ENCODE measurements at regions not wholly inside any gene's neighbourhood (a gene's known extent, or its start where the extent isn't known, plus 50 kb on each side); places are given as distances from the start of the nearest gene placed in this dataset.

DNA sequence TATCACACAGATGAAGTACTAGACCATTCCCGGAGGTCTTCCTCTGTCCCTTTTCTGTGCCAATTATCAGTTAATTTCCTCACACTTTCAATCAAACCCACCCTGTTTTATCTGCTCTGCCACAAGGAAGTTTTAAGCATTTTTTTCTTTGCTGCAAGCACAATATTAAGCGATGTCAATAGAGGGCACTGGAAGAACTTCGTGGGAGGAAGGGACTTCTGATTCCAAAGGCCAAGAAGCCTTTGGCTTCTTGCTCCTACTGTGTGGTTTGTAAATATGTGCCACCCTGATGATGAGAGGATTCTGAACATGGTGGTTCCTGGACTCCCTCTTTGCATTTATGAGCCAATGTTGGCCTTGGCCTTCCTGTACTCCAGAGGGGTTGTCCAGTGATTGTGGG lies 1712.5 kb upstream of the C9orf72 start:
- Histone ChIP-seq H3K4me3 (ENCODE audit: low read length in 3 of 3) (no peak overlapping the region), H3K36me3 (ENCODE audit: control insufficient read depth in 3 of 3, insufficient read depth in 3 of 3, low read length in 3 of 3) (no peaks in the 10 kb centered on the region), H3K9ac (ENCODE audit: low read depth in 1 of 3, low read length in 3 of 3) (no peak overlapping the region), H3K9me3 (ENCODE audit: control insufficient read depth in 3 of 3, low read length in 3 of 3) (no peaks in the 10 kb centered on the region), H3K4me1 (ENCODE audit: control insufficient read depth in 3 of 3, insufficient read depth in 3 of 3, low read length in 3 of 3) (no peaks in the 10 kb centered on the region), H3K27me3 (ENCODE audit: control insufficient read depth in 3 of 3, insufficient read depth in 3 of 3, low read length in 3 of 3) (no peaks in the 10 kb centered on the region), H3K27ac (ENCODE audit: low read depth, low read length) (no peak overlapping the region)

DNA sequence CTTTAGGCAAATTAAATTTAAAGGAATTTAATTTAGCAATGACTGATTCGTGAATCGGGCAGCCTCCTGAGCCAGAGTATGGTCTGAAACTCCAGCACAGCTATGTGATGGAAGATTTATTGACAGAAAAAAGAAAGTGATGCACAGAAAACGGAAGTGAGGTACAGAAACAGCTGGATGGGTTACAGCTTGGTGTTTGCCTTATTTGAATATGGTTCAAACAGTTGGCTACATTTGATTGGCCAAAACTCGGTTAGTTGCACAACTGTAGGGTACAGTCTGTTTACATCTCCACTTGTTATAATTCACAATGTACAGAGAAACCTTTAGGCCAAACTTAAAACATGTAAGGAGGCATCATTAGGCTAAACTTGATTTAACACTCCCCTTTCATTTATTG lies 1716.1 kb upstream of the C9orf72 start:
- Histone ChIP-seq H3K9ac (ENCODE audit: low read depth in 1 of 3, low read length in 3 of 3) (no peak overlapping the region), H3K9me3 (ENCODE audit: control insufficient read depth in 3 of 3, low read length in 3 of 3) (peaks cover 0 to 4% (median 0%) of the 10 kb centered on the region in 3 donors), H3K36me3 (ENCODE audit: control insufficient read depth in 3 of 3, insufficient read depth in 3 of 3, low read length in 3 of 3) (no peaks in the 10 kb centered on the region), H3K27ac (ENCODE audit: low read depth, low read length) (no peak overlapping the region), H3K27me3 (ENCODE audit: control insufficient read depth in 3 of 3, insufficient read depth in 3 of 3, low read length in 3 of 3) (no peaks in the 10 kb centered on the region), H3K4me3 (ENCODE audit: low read length in 3 of 3) (no peak overlapping the region), H3K4me1 (ENCODE audit: control insufficient read depth in 3 of 3, insufficient read depth in 3 of 3, low read length in 3 of 3) (no peaks in the 10 kb centered on the region)

DNA sequence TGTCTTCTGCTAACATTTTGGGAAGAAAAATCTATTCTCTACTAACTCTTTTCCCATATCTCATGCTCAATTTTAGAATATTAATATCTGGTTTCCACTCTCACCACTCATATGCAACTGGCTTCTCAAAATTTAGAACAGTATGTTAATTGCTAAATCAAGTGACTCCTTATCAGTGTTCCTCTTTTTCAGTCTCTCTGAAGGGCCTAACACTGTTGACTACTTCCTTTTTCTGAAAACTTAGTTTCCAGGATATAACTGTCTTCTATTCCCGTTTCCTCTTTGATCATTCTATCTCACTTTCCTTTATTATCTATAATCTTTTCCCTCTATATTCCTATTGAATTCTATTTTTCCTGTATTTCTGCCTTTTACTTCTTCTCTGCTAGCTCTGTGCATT lies 1717.2 kb upstream of the C9orf72 start:
- no peaks in the 10 kb centered on the region for H3K36me3 ChIP-seq (ENCODE audit: control insufficient read depth in 3 of 3, insufficient read depth in 3 of 3, low read length in 3 of 3)
- no peak overlapping the region for H3K9ac ChIP-seq (ENCODE audit: low read depth in 1 of 3, low read length in 3 of 3)
- H3K4me1 ChIP-seq (ENCODE audit: control insufficient read depth in 3 of 3, insufficient read depth in 3 of 3, low read length in 3 of 3) = no peaks in the 10 kb centered on the region
- H3K9me3 ChIP-seq (ENCODE audit: control insufficient read depth in 3 of 3, low read length in 3 of 3) = peaks cover 0 to 4% (median 0%) of the 10 kb centered on the region in 3 donors
- no peaks in the 10 kb centered on the region for H3K27me3 ChIP-seq (ENCODE audit: control insufficient read depth in 3 of 3, insufficient read depth in 3 of 3, low read length in 3 of 3)
- no peak overlapping the region for H3K4me3 ChIP-seq (ENCODE audit: low read length in 3 of 3)
- H3K27ac ChIP-seq (ENCODE audit: low read depth, low read length) = no peak overlapping the region

DNA sequence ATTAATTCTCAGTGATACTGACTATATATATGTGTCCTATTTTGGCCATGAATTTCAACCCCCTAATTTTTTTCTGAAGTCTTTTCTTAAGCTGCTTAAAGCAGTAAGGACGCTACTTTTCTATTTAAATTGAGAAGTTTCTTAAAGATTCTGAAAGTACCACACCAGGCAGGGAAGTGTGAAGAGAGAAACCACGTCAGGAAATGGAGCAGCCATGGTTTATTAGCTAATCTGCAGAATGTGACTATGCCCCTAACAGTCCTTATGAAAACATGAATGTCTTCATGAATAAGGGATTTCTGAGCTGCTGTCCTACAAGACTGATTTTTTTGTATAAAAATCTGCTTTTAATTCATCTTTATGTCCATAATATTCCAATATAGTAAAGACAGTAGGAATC lies 1724.3 kb upstream of the C9orf72 start:
- Histone ChIP-seq H3K27ac (ENCODE audit: low read depth, low read length) (no peak overlapping the region), H3K36me3 (ENCODE audit: control insufficient read depth in 3 of 3, insufficient read depth in 3 of 3, low read length in 3 of 3) (no peaks in the 10 kb centered on the region), H3K9ac (ENCODE audit: low read depth in 1 of 3, low read length in 3 of 3) (no peak overlapping the region), H3K4me3 (ENCODE audit: low read length in 3 of 3) (no peak overlapping the region), H3K9me3 (ENCODE audit: control insufficient read depth in 3 of 3, low read length in 3 of 3) (peaks cover 0 to 3% (median 0%) of the 10 kb centered on the region in 3 donors), H3K27me3 (ENCODE audit: control insufficient read depth in 3 of 3, insufficient read depth in 3 of 3, low read length in 3 of 3) (no peaks in the 10 kb centered on the region), H3K4me1 (ENCODE audit: control insufficient read depth in 3 of 3, insufficient read depth in 3 of 3, low read length in 3 of 3) (no peaks in the 10 kb centered on the region)

GRCh38 chr9:29311221-29311620 lies 1737.9 kb upstream of the C9orf72 start:
- Histone ChIP-seq H3K27me3 (ENCODE audit: control insufficient read depth in 3 of 3, insufficient read depth in 3 of 3, low read length in 3 of 3) (no peaks in the 10 kb centered on the region), H3K36me3 (ENCODE audit: control insufficient read depth in 3 of 3, insufficient read depth in 3 of 3, low read length in 3 of 3) (no peaks in the 10 kb centered on the region), H3K9ac (ENCODE audit: low read depth in 1 of 3, low read length in 3 of 3) (no peak overlapping the region), H3K4me1 (ENCODE audit: control insufficient read depth in 3 of 3, insufficient read depth in 3 of 3, low read length in 3 of 3) (no peaks in the 10 kb centered on the region), H3K27ac (ENCODE audit: low read depth, low read length) (no peak overlapping the region), H3K9me3 (ENCODE audit: control insufficient read depth in 3 of 3, low read length in 3 of 3) (no peaks in the 10 kb centered on the region), H3K4me3 (ENCODE audit: low read length in 3 of 3) (no peak overlapping the region)

DNA sequence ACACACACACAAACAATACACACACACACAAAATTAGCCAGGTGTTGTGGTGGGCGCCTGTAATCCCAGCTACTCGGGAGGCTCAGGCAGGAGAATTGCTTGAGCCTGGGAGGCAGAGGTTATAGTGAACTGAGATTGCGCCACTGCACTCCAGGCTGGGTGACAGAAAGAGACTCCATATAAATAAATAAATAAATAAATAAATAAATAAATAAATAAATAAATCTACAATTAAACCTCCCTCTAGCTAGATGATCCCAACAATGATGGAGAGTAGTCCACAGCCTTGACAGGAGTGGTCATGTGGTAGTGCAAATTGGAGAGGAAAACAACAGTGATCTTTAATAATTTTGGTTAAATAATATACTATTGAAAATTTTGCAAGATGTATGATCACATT lies 1739.0 kb upstream of the C9orf72 start:
- Histone ChIP-seq H3K4me3 (ENCODE audit: low read length in 3 of 3) (no peak overlapping the region), H3K27me3 (ENCODE audit: control insufficient read depth in 3 of 3, insufficient read depth in 3 of 3, low read length in 3 of 3) (no peaks in the 10 kb centered on the region), H3K9ac (ENCODE audit: low read depth in 1 of 3, low read length in 3 of 3) (no peak overlapping the region), H3K27ac (ENCODE audit: low read depth, low read length) (no peak overlapping the region), H3K4me1 (ENCODE audit: control insufficient read depth in 3 of 3, insufficient read depth in 3 of 3, low read length in 3 of 3) (no peaks in the 10 kb centered on the region), H3K36me3 (ENCODE audit: control insufficient read depth in 3 of 3, insufficient read depth in 3 of 3, low read length in 3 of 3) (no peaks in the 10 kb centered on the region), H3K9me3 (ENCODE audit: control insufficient read depth in 3 of 3, low read length in 3 of 3) (no peaks in the 10 kb centered on the region)

DNA sequence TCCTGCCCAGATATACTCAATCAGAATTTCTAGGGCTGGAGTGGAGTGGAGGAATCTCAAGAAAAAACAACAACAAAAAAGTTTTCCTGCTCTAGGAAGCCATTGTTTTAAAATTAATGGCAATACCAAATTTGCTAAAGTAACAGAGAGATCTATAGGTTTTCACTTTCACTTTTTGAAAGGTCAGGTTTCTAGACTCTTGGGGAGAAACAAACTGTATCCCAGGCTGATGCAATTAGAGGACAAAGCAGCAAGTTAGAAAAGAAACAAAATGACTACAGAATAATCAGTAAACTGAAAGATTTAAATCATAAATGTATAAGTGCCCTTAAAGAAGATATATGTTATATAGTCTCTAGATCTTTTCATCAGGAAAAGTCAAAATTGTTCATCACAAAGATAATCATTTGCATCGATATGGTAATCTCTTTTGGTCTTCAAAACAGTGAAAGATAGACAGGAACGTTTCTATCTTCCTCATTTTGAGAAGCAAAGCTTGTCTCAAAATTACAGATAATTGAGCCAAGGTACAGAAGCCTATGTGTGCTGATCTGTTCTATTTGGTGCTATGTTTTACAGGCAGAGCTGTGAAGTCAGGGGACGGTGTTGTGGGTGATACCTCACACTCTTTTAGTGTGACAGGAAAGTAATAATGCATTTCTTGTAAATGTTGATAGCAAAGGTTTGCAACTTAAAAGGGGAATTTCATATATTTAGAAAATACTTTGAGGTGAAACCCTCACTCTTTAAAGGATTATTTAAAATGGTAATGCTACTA lies 1746.6 kb upstream of the C9orf72 start:
- Histone ChIP-seq H3K9ac (ENCODE audit: low read depth in 1 of 3, low read length in 3 of 3) (no peak overlapping the region), H3K27me3 (ENCODE audit: control insufficient read depth in 3 of 3, insufficient read depth in 3 of 3, low read length in 3 of 3) (no peaks in the 10 kb centered on the region), H3K4me3 (ENCODE audit: low read length in 3 of 3) (no peak overlapping the region), H3K36me3 (ENCODE audit: control insufficient read depth in 3 of 3, insufficient read depth in 3 of 3, low read length in 3 of 3) (no peaks in the 10 kb centered on the region), H3K27ac (ENCODE audit: low read depth, low read length) (no peak overlapping the region), H3K4me1 (ENCODE audit: control insufficient read depth in 3 of 3, insufficient read depth in 3 of 3, low read length in 3 of 3) (no peaks in the 10 kb centered on the region), H3K9me3 (ENCODE audit: control insufficient read depth in 3 of 3, low read length in 3 of 3) (no peaks in the 10 kb centered on the region)

GRCh38 chr9:29322240-29322639 lies 1749.0 kb upstream of the C9orf72 start:
- no peaks in the 10 kb centered on the region for H3K36me3 ChIP-seq (ENCODE audit: control insufficient read depth in 3 of 3, insufficient read depth in 3 of 3, low read length in 3 of 3)
- no peak overlapping the region for H3K4me3 ChIP-seq (ENCODE audit: low read length in 3 of 3)
- no peak overlapping the region for H3K9ac ChIP-seq (ENCODE audit: low read depth in 1 of 3, low read length in 3 of 3)
- H3K27ac ChIP-seq (ENCODE audit: low read depth, low read length) = no peak overlapping the region
- H3K27me3 ChIP-seq (ENCODE audit: control insufficient read depth in 3 of 3, insufficient read depth in 3 of 3, low read length in 3 of 3) = no peaks in the 10 kb centered on the region
- peaks cover 0 to 2% (median 0%) of the 10 kb centered on the region in 3 donors for H3K9me3 ChIP-seq (ENCODE audit: control insufficient read depth in 3 of 3, low read length in 3 of 3)
- no peaks in the 10 kb centered on the region for H3K4me1 ChIP-seq (ENCODE audit: control insufficient read depth in 3 of 3, insufficient read depth in 3 of 3, low read length in 3 of 3)

DNA sequence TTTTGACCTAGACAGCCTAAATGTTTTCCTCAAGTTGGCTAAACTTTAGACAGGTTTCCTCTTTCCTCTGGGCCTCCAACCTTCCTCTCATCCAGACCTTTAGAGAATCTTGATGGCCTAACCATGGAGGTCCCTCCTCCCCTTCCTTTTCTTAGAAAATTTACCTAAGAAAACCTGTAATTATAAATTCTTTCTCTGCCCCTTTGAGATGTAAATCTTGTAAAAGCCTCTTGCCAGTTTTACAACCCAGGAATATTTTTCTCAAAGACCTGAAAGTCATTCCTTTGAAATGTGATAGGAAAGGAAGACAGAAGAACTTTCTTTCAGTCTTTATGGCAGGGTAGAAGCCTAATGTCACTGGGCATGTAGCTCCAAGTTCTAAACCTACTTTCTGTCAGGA lies 1752.6 kb upstream of the C9orf72 start:
- Histone ChIP-seq H3K4me3 (ENCODE audit: low read length in 3 of 3) (no peak overlapping the region), H3K27me3 (ENCODE audit: control insufficient read depth in 3 of 3, insufficient read depth in 3 of 3, low read length in 3 of 3) (no peaks in the 10 kb centered on the region), H3K36me3 (ENCODE audit: control insufficient read depth in 3 of 3, insufficient read depth in 3 of 3, low read length in 3 of 3) (no peaks in the 10 kb centered on the region), H3K27ac (ENCODE audit: low read depth, low read length) (no peak overlapping the region), H3K4me1 (ENCODE audit: control insufficient read depth in 3 of 3, insufficient read depth in 3 of 3, low read length in 3 of 3) (no peaks in the 10 kb centered on the region), H3K9ac (ENCODE audit: low read depth in 1 of 3, low read length in 3 of 3) (no peak overlapping the region), H3K9me3 (ENCODE audit: control insufficient read depth in 3 of 3, low read length in 3 of 3) (peaks cover 0 to 2% (median 0%) of the 10 kb centered on the region in 3 donors)

DNA sequence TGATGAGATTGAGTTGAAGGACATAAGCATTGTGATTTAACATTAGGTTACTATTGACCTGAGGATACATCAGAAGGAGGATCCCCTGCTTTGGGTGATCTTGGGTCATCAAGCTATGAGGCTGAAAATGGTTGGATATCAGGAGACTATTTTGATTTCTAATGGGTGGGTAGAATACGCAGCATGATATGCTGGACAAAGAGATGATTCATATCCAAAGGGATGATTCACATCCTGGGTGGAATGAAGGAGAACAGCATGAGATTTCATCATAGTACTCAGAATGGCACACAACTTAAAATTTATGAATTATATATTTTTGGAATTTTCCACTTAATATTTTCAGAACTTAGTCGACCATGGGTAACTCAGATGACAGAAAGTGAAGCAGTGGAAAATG lies 1759.5 kb upstream of the C9orf72 start:
- H3K27me3 ChIP-seq (ENCODE audit: control insufficient read depth in 3 of 3, insufficient read depth in 3 of 3, low read length in 3 of 3) = no peaks in the 10 kb centered on the region

More for the DNA sequence above, 1759.5 kb upstream of the C9orf72 start:
- Histone ChIP-seq H3K4me1 (ENCODE audit: control insufficient read depth in 3 of 3, insufficient read depth in 3 of 3, low read length in 3 of 3) (no peaks in the 10 kb centered on the region), H3K9ac (ENCODE audit: low read depth in 1 of 3, low read length in 3 of 3) (no peak overlapping the region), H3K9me3 (ENCODE audit: control insufficient read depth in 3 of 3, low read length in 3 of 3) (no peaks in the 10 kb centered on the region), H3K27ac (ENCODE audit: low read depth, low read length) (no peak overlapping the region), H3K4me3 (ENCODE audit: low read length in 3 of 3) (no peak overlapping the region), H3K36me3 (ENCODE audit: control insufficient read depth in 3 of 3, insufficient read depth in 3 of 3, low read length in 3 of 3) (no peaks in the 10 kb centered on the region)

Data from skeletal muscle tissue (tissue), 3 donors.